Activated CD4-positive, alpha-beta T cell treated with anti-CD3 and anti-CD28 coated beads, Interleukin-10, Interleukin-2, amounts not matched to agents 100 ng/mL and 50 ng/mL, durations not matched to agents 16 hours and 8 hours (primary cell): ENCODE measurements at regions not wholly inside any gene's neighbourhood (a gene's known extent, or its start where the extent isn't known, plus 50 kb on each side); places are given as distances from the start of the nearest gene placed in this dataset.

ENCODE experiments used
- DNase-seq: peaks from one replicate; pipeline ENCODE4 v3.0.0-alpha.2; 2020

GRCh38 chr2:12090590-12090989, 344.2 kb downstream of the LPIN1 start:
- no peak for DNase-seq

DNA sequence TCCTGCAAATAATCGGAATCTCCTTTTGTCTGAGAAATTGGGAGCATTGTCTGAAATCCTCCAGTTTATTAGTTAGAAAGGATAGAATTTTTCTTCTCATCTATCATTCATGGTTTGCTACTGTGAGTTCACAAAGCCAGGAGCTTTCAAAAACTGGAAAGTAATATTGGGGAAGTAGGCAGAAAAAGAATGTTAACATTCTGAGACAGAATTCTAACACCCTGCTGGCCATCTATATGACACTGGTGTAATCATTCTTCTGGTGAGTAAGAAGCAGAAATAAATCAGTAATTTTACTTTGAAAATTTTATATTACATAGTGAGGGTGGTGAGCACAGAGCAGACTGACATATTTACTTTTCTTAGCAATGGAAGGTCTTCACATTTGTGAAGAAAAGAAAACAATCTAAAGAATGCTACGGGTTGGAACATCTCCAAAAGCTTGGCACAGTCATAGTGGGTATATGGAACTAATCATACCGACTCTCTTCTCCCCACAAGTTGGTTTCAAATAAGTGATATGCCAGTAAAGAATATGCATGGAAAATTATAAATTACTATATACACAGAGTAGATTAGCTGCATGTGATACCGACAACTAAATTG, 344.9 kb downstream of the LPIN1 start:
- DNase-seq, result no peak

- DNase-seq, result no peak
Observed at GRCh38 chr2:12094134-12094533, 347.7 kb downstream of the LPIN1 start.

- no peak for DNase-seq
Observed at GRCh38 chr2:12096051-12096787, 349.8 kb downstream of the LPIN1 start.

GRCh38 chr2:12096788-12097449, 350.5 kb downstream of the LPIN1 start:
- no peak for DNase-seq

DNA sequence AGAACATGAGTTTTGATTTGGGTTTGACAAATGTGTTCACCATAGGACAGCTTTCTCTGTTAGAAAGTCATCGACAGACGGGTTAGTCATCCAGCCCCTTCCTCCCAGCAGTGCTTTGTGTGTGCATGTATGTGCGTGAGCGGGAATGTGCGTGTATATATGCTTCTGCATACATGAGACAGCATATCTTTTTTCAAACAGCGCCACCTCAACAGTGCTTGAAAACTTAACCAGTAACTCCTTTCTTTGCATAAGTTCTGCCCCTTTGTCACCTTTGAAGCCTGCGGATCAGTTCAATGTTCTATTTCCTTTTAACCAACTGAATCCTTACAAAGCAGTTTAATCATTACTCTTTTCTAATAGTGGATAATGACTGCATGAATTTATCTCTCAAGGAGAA, 351.4 kb downstream of the LPIN1 start:
- no peak for DNase-seq

GRCh38 chr2:12099374-12099773, 352.9 kb downstream of the LPIN1 start:
- DNase-seq, result no peak

- no peak for DNase-seq
Observed at GRCh38 chr2:12102679-12103078, 356.2 kb downstream of the LPIN1 start.

DNA sequence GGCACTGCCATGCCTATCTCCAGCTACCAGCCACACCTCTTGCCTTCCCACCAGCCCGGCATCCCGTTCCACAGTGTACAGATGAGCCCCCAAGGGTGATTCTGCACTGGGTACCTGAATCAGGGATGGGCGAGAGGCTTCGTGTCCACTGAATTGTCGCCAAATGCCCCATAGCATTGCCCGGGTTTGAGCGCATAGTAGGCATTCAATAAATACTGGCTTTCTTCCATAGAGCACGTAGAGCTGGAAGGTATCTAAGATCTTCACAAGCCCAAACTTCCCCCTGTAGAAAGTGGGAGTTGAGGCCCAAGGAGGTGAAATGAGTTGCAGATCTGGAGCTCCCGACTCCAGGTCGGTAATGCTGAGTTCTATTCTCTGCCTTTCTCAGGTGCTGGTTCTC, 358.7 kb downstream of the LPIN1 start:
- DNase-seq, result no peak

GRCh38 chr2:12106440-12107080, 360.1 kb downstream of the LPIN1 start:
- peak; percentile 39 for DNase-seq

- DNase-seq, result no peak
Observed at GRCh38 chr2:12107321-12107720, 360.9 kb downstream of the LPIN1 start.

- DNase-seq, result no peak
Observed at GRCh38 chr2:12107939-12108338, 361.5 kb downstream of the LPIN1 start.

GRCh38 chr2:12109363-12110017, 363.1 kb downstream of the LPIN1 start:
- DNase-seq, result no peak

DNA sequence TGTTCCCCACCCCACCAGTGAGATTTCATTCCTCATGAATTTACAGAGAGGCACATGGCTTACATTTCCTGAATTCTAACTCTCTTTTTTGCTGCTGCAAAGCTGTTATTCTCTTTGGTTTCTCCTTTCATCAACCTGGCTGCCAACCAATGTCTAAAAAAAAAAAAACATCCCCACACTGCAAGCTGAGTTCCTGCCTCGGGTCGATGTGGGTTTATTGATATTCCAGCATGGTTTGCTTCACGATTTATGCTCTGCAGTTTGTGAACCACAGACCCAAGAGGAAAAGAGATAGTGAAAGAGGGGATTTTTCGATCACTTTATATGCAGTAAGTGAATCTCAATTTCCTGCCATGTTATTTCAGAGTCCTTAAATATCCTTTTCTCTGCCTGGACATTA, 363.6 kb downstream of the LPIN1 start:
- DNase-seq, result no peak

GRCh38 chr2:12110481-12110880, 364.0 kb downstream of the LPIN1 start:
- DNase-seq, result no peak

DNA sequence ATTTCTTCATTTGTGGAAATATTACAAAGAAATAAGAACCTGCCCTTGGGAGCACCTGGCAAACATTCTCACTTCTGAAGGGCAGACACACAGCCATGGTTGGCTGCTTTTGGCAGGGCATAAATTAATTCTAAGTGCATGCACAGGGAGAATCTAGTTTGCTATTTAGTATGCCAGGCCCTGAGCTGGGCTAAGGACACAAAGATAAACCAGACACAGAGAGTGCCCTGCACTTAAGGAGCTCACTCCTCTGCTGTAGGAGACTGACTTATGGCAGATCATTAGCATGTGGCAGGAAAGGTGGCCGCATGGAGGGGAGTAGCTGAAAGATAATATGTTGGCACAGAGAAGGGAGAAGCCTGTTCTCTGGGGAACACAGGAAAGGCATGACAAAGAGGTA, 367.0 kb downstream of the LPIN1 start:
- DNase-seq, result no peak

DNA sequence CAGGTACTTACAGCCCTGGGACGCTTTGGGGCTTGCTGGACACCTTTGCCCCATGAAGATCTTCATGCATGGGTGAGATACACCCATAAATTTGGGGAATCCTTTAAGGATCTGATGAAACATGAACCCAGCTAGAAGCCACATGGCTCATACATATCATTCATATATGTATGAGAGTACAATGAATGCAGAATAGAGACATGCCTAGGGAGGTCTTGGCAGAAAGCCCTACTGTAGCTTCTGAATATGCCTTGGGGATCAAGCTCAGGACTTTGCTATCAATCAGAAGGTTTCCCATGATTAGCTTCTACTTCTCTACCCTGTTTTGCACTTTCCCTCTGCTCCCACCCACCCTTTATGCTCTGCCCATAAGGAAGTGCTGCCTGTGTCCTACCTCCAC, 368.4 kb downstream of the LPIN1 start:
- no peak for DNase-seq

- no peak for DNase-seq
Observed at GRCh38 chr2:12116228-12116750, 369.9 kb downstream of the LPIN1 start.

GRCh38 chr2:12119841-12120240, 373.4 kb downstream of the LPIN1 start:
- DNase-seq, result no peak

GRCh38 chr2:12120281-12121150, 374.1 kb downstream of the LPIN1 start:
- DNase-seq, result no peak

DNA sequence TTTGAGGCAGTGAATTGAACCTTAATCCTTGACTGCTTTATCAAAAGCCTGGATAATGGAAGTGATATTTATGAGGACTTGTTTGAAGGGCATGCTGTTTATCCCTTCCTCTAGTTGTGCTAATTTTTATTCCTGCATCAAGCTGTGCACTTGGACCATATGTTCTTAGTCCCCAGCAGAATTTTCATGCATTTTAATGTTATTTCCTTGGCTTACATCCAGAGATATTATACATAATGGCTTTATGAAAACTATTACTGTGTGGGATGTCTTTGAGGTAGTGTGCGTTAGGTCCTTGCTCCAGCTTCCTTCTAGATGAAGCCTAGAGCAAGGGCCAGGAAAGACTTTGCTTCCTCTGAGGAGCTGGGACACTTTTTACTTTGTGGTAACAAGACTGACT, 378.4 kb downstream of the LPIN1 start:
- no peak for DNase-seq

DNA sequence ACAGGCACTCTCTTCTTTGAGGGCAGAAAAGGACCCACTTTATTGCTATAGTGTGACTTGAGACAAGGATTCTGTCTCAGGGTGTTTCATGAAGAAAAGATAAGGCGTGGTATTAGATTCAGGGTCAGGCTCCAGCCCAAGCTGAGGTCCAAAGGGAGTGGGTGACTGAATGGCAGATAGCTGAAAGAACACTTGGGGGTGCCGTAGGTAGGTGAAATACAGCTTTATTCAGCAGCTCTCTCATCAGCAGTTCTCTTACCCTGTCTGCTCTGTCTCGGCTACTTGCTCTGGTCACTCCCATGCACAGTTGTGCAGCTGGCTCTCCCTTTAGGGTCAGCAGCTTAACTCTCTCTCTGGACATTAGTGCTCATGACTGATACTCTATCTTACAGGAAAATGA, 379.9 kb downstream of the LPIN1 start:
- DNase-seq, result no peak
